IMR-90 (cell line): ENCODE measurements at regions not wholly inside any gene's neighbourhood (a gene's known extent, or its start where the extent isn't known, plus 50 kb on each side); places are given as distances from the start of the nearest gene placed in this dataset.

Source experiments
- MAZ ChIP-seq: IDR thresholded peaks from 2 replicates; pipeline ENCODE4 v1.6.1; 2012; ENCODE audit warnings: low read depth, mild to moderate bottlenecking, low read length, improper control_type of control experiment, moderate library complexity, borderline replicate concordance
- MXI1 ChIP-seq: IDR thresholded peaks from 2 replicates; pipeline ENCODE4 v1.6.1; 2012; ENCODE audit warnings: low read depth, mild to moderate bottlenecking, low read length, moderate library complexity, borderline replicate concordance
- POLR2A ChIP-seq: IDR thresholded peaks from 2 replicates; pipeline ENCODE4 v1.6.1; 2012; ENCODE audit warnings: mild to moderate bottlenecking, low read depth, low read length
- RAD21 ChIP-seq: IDR thresholded peaks from 2 replicates; pipeline ENCODE4 v1.6.1; 2012; ENCODE audit warnings: low read length, improper control_type of control experiment
- RFX5 ChIP-seq: IDR thresholded peaks from 2 replicates; pipeline ENCODE4 v1.8.0; 2012; ENCODE audit warnings: low read depth, mild to moderate bottlenecking, low read length, moderate library complexity
- TF ChIP-seq, protein P1 (sequence below): conservative IDR thresholded peaks from 2 replicates; pipeline ENCODE4 v1.5.1; 2012; ENCODE audit warnings: mild to moderate bottlenecking, low read depth, low read length, improper control_type of control experiment
- TF ChIP-seq, protein P2 (sequence below): fragments of 150-350 bp; IDR thresholded peaks from 2 replicates; pipeline ENCODE4 v1.6.1; 2017; ENCODE audit warnings: mild to moderate bottlenecking, antibody characterized with exemption, low read length, low read depth

DNA sequence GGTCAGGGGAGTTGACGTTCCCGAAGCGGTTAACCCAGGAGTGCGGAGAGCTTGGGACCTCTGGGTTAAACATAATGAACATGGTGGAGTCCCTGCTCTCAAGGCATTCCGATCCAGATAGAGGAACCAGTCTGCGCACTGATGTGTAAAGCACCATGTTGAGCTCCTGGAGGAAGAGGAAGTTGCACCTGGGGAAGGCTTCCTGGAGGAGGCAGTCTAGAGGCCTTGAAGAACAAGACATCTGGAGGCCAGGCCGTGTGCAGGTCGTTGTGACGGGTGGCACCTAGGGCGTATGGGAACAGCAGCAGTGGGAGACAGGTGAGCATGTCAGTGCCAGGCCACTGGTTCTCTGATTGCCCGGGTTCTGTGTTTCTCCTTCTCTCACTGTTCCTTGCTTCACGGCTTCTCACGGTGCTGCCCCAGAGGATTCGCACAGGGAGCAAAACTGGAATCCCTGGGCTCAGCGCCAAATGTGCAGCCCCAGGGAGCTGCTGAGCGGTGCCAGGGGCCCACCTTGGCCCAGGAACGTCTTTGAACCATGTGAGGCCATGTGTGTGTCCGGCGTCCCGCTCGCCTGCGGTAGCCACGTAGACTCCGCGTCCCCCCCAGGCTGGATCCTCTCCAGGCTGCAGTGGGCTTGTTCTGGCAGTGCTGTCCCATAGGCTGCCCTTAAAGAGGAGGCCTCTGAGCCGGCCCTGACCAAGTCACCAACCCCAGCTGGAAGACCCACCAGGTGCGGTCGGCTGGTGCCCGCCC lies 122.9 kb upstream of the GALNT2 start:
- TF ChIP-seq, protein P1, sequence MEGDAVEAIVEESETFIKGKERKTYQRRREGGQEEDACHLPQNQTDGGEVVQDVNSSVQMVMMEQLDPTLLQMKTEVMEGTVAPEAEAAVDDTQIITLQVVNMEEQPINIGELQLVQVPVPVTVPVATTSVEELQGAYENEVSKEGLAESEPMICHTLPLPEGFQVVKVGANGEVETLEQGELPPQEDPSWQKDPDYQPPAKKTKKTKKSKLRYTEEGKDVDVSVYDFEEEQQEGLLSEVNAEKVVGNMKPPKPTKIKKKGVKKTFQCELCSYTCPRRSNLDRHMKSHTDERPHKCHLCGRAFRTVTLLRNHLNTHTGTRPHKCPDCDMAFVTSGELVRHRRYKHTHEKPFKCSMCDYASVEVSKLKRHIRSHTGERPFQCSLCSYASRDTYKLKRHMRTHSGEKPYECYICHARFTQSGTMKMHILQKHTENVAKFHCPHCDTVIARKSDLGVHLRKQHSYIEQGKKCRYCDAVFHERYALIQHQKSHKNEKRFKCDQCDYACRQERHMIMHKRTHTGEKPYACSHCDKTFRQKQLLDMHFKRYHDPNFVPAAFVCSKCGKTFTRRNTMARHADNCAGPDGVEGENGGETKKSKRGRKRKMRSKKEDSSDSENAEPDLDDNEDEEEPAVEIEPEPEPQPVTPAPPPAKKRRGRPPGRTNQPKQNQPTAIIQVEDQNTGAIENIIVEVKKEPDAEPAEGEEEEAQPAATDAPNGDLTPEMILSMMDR = no peak
- TF ChIP-seq MXI1 (no peak), RAD21 (no peak), POLR2A (no peak), RFX5 (no peak), MAZ (no peak)
- TF ChIP-seq, protein P2, sequence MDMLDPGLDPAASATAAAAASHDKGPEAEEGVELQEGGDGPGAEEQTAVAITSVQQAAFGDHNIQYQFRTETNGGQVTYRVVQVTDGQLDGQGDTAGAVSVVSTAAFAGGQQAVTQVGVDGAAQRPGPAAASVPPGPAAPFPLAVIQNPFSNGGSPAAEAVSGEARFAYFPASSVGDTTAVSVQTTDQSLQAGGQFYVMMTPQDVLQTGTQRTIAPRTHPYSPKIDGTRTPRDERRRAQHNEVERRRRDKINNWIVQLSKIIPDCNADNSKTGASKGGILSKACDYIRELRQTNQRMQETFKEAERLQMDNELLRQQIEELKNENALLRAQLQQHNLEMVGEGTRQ = no peak
